ENCODE measurements at regions not wholly inside any gene's neighbourhood (a gene's known extent, or its start where the extent isn't known, plus 50 kb on each side); places are given as distances from the start of the nearest gene placed in this dataset.

GRCh38 chr1:5405263-5405662 is 587.0 kb downstream of the NPHP4 start:
- no peak overlapping the region for H3K4me3 ChIP-seq (ENCODE audit: low read depth, low read length)
- no peak for TF ChIP-seq CTCF (IDR thresholded peaks at IDR 0.05; ENCODE audit: insufficient read depth, low read depth, low read length, missing control alignments)

DNA sequence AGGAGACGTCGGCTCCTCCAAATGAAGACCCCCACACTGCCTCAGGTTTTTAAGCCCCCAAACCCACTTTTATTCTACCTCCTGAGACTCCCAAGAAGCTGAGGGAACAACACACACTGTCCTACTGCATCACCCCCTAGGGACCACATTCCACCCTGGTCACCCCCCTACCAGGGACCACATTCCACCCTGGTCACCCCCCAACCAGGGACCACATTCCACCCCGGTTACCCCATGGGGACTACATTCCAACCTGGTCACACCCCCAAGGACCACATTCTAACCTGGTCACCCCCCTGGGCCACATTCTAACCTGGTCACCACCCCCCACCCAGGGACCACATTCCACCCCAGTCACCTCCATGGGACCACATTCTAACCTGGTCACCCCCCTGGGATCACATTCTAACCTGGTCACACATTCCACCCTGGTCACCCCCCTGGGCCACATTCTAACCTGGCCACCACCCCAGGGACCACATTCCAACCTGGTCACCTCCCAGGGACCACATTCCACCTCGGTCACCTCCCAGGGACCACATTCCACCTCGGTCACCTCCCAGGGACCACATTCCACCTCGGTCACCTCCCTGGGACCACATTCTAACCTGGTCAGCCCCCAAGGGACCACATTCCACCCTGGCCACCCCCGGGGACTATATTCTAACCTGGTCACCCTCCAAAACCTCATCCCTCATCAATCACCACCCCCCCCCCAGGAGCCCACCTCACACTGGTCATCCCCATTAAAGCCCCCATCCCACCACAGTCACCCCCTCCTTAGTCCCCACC is 587.6 kb downstream of the NPHP4 start:
- no peak for TF ChIP-seq CTCF (IDR thresholded peaks at IDR 0.05; ENCODE audit: insufficient read depth, low read depth, low read length, missing control alignments)
- DNase-seq (ENCODE audit: low read depth), result no peak
- H3K4me3 ChIP-seq (ENCODE audit: low read depth, low read length), result no peak overlapping the region

More at GRCh38 chr1:5405263-5405662, 587.0 kb downstream of the NPHP4 start:
- no peak for DNase-seq (ENCODE audit: low read depth)

DNA sequence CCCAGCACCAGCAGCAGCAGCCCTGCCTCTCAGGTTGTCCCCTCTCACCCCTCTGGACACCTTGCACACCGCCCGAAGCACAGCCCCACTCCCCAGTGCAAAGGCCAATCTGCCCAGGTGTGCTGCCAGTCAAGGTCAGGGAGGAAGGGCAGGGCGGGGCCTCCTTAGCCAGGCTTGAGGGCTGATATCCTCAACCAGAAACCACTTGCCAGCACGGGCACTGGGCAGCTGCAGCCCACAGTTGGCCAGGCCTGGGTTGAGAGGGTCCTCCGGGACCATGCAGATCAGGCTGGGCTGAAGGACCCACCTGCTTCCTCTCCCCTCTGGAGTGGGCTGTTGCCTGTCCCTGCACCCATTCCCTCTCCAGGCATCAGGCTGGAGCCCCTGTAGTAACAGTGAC is 588.3 kb downstream of the NPHP4 start:
- no peak for DNase-seq (ENCODE audit: low read depth)
- no peak for TF ChIP-seq CTCF (IDR thresholded peaks at IDR 0.05; ENCODE audit: insufficient read depth, low read depth, low read length, missing control alignments)
- no peak overlapping the region for H3K4me3 ChIP-seq (ENCODE audit: low read depth, low read length)

GRCh38 chr1:5402618-5403017 is 589.6 kb downstream of the NPHP4 start:
- DNase-seq (ENCODE audit: low read depth), result no peak
- H3K4me3 ChIP-seq (ENCODE audit: low read depth, low read length), result no peak overlapping the region
- no peak for TF ChIP-seq CTCF (IDR thresholded peaks at IDR 0.05; ENCODE audit: insufficient read depth, low read depth, low read length, missing control alignments)

- H3K4me3 ChIP-seq (ENCODE audit: low read depth, low read length), result no peak overlapping the region
- TF ChIP-seq CTCF (IDR thresholded peaks at IDR 0.05; ENCODE audit: insufficient read depth, low read depth, low read length, missing control alignments), result no peak
- DNase-seq (ENCODE audit: low read depth), result no peak
Measured at GRCh38 chr1:5399771-5400170, 592.5 kb downstream of the NPHP4 start.

- no peak overlapping the region for H3K4me3 ChIP-seq (ENCODE audit: low read depth, low read length)
- no peak for DNase-seq (ENCODE audit: low read depth)
- no peak for TF ChIP-seq CTCF (IDR thresholded peaks at IDR 0.05; ENCODE audit: insufficient read depth, low read depth, low read length, missing control alignments)
Measured at GRCh38 chr1:5396593-5396992, 595.6 kb downstream of the NPHP4 start.

- no peak for DNase-seq (ENCODE audit: low read depth)
Measured at GRCh38 chr1:5394111-5394510, 598.1 kb downstream of the NPHP4 start.

More at GRCh38 chr1:5394111-5394510, 598.1 kb downstream of the NPHP4 start:
- no peak for TF ChIP-seq CTCF (IDR thresholded peaks at IDR 0.05; ENCODE audit: insufficient read depth, low read depth, low read length, missing control alignments)
- no peak overlapping the region for H3K4me3 ChIP-seq (ENCODE audit: low read depth, low read length)

All from GM12865 (cell line).